Omental fat pad (tissue), 3 donors: ENCODE measurements at regions not wholly inside any gene's neighbourhood (a gene's known extent, or its start where the extent isn't known, plus 50 kb on each side); places are given as distances from the start of the nearest gene placed in this dataset.
A peak's percentile ranks its signal among the peaks of the same experiment; 100 is the strongest.
"Not testable (repeated sequence)": the region's sequence is repeated elsewhere in the genome, so short reads cannot be mapped to it uniquely, and the experiment has no call there.

ENCODE experiments used
- ATAC-seq: fragments of 150-250 bp; one replicate; pipeline ENCODE4 v1.9.1; 2016; ENCODE audit warnings: mild to moderate bottlenecking, moderate library complexity; ENCODE audit not compliant: low FRiP score
- DNase-seq: peaks from one replicate; pipeline ENCODE4 v3.0.0-alpha.2; 2019; ENCODE audit warnings: low spot score
- TF ChIP-seq, protein P1 (sequence below), 3 donors: fragments of 450-650 bp; IDR thresholded peaks; one replicate each; pipeline ENCODE4 v1.5.1; 2016 to 2017; ENCODE audit warnings: antibody characterized with exemption in 3 of 3, mild to moderate bottlenecking in 3 of 3, moderate library complexity in 2 of 3

DNA sequence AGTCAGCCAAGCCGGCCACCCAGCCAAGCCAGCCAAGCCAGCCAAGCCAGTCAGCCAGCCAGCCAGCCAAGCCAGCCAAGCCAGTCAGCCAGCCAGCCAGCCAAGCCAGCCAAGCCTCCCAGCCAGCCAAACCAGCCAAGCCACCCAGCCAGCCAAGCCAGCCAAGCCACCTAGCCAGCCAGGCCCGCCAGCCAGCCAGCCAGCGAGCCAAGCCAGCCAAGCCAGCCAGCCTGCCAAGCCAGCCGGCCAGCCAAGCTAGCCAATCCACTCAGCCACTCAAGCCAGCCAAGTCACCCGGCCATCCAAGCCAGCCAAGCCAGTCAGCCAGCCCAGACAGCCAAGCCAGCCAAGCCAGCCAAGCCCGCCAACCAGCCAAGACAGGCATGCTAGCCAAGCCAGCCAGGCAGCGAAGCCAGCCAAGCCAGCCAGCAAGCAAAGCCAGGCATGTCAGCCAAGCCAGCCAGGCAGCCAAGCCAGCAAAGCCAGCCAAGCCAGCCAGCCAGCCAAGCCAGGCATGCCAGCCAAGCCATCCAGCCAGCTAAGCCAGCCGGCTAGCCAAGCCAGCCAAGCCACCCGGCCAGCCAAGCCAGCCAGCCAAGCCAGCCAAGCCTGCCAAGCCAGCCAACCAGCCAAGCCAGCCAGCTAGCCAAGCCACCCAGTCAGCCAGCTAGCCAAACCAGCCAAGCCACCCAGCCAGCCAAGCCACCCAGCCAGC is 351.2 kb upstream of the PLGLB2 start:
- not testable (repeated sequence) for DNase-seq, ATAC-seq

DNA sequence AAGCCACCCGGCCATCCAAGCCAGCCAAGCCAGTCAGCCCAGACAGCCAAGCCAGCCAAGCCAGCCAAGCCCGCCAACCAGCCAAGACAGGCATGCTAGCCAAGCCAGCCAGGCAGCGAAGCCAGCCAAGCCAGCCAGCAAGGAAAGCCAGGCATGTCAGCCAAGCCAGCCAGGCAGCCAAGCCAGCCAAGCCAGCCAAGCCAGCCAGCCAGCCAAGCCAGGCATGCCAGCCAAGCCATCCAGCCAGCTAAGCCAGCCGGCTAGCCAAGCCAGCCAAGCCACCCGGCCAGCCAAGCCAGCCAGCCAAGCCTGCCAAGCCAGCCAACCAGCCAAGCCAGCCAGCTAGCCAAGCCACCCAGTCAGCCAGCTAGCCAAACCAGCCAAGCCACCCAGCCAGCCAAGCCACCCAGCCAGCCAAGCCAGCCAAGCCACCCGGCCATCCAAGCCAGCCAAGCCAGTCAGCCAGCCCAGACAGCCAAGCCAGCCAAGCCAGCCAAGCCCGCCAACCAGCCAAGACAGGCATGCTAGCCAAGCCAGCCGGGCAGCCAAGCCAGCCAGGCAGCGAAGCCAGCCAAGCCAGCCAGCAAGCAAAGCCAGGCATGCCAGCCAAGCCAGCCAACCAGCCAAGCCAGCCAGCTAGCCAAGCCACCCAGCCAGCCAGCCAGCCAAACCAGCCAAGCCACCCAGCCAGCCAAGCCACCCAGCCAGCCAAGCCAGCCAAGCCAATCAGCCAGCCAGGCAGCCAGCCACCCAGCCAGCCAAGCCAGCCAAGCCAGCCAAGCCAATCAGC is 350.4 kb upstream of the PLGLB2 start:
- not testable (repeated sequence) for ATAC-seq, DNase-seq

DNA sequence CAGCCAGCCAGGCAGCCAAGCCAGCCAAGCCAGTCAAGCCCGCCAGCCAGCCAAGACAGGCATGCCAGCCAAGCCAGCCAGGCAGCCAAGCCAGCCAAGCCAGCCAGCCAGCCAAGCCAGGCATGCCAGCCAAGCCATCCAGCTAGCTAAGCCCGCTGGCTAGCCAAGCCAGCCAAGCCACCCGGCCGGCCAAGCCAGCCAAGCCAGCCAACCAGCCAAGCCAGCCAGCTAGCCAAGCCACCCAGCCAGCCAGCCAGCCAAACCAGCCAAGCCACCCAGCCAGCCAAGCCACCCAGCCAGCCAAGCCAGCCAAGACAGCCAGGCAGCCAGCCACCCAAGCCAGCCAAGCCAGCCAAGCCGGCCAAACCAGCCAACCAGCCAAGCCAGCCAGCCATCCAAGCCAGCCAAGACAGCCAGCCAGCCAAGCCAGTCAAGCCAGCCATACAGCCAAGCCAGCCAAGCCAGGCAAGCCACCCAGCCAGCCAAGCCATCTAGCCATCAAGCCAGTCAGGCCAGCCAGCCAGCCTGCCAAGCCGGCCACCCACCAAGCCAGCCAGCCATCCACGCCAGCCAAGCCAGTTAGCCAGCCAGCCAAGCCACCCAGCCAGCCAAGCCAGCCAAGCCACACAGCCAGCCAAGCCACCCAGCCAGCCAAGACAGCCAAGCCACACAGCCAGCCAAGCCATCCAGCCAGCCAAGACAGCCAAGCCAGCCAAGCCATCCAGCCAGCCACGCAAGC is 349.2 kb upstream of the PLGLB2 start:
- DNase-seq, ATAC-seq: not testable (repeated sequence)

DNA sequence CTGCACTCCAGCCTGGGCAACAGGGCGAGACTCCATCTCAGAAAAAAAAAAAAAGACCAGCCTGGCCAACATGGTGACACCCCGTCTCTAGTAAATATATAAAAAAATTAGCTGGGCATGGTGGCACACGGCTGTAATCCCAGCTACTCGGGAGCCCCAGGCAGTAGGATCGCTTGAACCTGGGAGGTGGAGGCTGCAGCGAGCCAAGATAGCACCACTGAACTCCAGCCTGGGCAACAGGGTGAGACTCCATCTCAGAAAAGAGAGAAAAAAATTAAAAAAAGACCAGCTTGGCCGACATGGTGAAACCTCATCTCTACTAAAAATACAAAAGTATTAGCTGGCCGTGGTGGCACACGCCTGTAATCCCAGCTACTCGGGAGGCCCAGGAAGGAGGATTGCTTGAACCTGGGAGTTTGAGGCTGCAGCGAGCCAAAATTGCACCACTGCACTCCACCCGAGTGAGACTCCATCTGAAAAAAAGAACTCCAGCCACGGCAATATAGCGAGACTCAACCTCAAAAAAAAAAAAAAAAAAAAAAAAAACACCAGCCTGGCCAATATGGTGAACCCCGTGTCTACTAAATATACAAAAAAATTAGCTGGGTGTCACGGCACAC is 346.1 kb upstream of the PLGLB2 start:
- DNase-seq (no peak), ATAC-seq (no peak)
- TF ChIP-seq, protein P1, sequence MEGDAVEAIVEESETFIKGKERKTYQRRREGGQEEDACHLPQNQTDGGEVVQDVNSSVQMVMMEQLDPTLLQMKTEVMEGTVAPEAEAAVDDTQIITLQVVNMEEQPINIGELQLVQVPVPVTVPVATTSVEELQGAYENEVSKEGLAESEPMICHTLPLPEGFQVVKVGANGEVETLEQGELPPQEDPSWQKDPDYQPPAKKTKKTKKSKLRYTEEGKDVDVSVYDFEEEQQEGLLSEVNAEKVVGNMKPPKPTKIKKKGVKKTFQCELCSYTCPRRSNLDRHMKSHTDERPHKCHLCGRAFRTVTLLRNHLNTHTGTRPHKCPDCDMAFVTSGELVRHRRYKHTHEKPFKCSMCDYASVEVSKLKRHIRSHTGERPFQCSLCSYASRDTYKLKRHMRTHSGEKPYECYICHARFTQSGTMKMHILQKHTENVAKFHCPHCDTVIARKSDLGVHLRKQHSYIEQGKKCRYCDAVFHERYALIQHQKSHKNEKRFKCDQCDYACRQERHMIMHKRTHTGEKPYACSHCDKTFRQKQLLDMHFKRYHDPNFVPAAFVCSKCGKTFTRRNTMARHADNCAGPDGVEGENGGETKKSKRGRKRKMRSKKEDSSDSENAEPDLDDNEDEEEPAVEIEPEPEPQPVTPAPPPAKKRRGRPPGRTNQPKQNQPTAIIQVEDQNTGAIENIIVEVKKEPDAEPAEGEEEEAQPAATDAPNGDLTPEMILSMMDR (IDR thresholded peaks at IDR 0.05), result no peak

DNA sequence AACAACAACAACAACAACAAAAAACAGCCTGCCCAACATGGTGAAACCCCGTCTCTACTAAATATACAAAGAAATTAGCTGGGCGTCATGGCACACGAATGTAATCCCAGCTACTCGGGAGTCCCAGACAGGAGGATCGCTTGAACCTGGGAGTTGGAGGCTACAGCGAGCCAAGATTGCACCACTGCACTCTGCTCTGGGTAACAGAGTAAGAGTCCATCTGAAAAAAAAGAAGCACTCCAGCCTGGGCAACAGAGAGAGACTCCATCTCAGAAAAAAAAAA is 344.1 kb upstream of the PLGLB2 start:
- peak; percentile 16 for DNase-seq
- TF ChIP-seq, protein P1 (IDR thresholded peaks at IDR 0.05), result no peak
- no peak for ATAC-seq

DNA sequence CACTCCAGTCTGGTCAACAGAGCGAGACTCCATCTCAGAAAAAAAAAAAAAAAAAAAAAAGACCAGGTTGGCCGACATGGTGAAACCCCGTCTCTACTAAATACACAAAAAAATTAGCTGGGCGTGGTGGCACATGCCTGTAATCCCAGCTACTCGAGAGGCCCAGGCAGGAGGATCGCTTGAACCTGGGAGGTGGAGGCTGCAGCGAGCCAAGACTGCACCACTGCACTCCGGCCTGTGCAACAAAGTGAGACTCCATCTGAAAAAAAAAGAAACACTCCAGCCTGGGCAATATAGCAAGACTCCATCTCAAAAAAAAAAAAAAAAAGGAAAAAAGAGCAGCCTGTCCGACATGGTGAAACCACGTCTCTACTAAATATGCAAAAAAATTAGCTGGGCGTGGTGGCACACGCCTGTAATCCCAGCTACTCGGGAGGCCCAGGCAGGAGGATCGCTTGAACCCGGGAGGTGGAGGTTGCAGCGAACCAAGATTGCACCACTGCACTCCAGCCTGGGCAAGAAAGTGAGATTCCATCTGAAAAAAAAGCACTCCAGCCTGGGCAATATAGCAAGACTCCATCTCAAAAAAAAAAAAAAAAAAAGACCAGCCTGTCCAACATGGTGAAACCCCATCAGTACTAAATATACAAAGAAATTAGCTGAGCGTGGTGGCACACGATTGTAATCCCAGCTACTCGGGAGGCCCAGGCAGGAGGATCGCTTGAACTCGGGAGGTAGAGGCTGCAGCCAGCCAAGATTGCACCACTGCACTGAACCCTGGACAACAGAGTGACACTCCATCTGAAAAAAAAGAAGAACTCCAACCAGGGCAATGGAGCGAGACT is 343.3 kb upstream of the PLGLB2 start:
- not testable (repeated sequence) for DNase-seq, ATAC-seq

DNA sequence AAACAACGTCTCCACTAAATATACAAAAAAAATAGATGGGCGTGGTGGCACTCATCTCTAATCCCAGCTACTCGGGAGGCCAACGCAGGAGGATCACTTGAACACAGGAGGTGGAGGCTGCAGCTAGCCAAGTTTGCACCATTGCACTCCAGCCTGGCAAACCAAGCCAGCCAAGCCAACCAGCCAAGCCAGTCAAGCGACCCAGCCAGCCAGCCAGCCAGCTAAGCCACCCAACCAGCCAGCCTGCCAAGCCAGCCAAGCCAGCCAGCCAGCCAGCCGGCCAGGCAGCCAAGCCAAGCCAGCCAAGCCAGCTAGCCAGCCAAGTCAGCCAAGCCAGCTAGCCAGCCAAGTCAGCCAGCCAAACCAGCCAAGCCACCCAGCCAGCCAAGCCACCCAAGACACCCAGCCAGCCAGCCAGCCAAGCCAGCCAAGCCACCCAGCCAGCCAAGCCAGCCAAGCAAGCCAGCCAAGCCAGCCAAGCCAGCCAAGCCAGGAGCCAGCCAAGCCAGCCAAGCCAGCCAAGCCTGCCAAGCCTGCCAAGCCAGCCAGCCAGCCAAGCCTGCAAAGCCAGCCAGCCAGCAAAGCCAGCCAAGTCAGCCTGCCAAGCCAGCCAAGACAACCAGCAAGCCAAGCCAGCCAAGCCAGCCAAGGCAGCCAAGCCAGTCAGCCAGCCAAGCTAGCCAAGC is 342.2 kb upstream of the PLGLB2 start:
- not testable (repeated sequence) for DNase-seq, ATAC-seq

DNA sequence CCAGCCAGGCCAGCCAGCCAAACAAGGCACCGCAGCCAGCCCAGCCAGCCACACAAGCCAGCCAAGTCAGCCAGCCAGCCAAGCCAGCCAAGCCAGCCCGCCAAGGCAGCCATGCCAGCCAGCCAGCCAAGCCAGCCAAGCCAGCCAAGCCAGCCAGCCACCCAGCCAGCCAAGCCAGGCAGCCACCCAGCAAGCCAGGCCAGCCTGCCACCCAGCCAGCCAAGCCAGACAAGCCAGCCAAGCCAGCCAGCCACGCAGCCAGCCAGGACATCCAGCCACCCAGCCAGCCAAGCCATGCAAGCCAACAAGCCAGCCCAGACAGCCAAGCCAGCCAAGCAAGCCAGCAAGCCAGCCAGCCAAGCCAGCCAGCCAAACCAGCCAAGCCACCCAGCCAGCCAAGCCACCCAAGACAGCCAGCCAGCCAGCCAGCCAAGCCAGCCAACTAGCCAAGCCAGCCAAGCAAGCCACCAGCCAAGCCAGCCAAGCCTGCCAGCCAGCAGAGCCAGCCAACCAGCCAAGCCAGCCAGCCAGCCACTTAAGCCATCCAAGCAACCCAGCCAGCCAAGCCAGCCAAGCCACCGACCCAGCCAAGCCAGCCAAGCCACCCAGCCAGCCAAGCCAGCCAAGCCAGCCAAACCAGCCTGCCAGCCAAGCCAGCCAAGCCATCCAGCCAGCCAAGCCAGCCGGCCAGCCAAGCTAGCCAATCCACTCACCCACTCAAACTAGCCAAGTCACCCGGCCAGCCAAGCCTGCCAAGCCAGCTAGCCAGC is 341.3 kb upstream of the PLGLB2 start:
- ATAC-seq, DNase-seq: not testable (repeated sequence)

DNA sequence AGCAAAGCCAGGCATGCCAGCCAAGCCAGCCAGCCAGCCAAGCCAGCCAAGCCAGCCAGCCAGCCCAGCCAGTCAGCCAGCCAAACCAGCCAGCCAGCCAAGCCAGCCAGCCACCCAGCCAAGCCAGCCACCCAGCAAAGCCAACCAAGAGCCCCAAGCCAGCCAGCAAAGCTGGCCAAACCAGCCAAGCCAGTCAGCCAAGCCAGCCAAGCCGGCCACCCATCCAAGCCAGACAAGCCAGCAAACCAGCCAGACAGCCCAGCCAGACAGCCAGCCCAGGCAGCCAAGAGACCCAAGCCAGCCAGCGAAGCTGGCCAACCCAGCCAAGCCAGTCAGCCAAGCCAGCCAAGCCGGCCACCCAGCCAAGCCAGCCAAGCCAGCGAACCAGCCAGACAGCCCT is 338.3 kb upstream of the PLGLB2 start:
- not testable (repeated sequence) for DNase-seq, ATAC-seq

DNA sequence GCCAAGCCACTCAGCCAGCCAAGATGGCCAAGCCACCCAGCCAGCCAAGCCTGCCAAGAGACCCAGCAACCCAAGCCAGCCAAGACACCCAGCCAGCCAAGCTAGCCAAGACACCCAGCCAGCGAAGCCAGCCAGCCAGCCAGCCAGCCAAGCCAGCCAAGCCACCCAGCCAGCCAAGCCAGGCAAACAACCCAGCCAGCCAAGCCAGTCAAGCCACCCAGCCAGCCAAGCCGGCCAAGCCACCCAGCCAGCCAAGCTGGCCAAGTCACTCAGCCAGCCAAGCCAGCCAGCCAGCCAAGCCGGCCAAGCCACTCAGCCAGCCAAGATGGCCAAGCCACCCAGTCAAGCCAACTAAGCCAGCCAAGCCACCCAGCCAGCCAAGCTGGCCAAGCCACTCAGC is 337.5 kb upstream of the PLGLB2 start:
- not testable (repeated sequence) for ATAC-seq, DNase-seq

DNA sequence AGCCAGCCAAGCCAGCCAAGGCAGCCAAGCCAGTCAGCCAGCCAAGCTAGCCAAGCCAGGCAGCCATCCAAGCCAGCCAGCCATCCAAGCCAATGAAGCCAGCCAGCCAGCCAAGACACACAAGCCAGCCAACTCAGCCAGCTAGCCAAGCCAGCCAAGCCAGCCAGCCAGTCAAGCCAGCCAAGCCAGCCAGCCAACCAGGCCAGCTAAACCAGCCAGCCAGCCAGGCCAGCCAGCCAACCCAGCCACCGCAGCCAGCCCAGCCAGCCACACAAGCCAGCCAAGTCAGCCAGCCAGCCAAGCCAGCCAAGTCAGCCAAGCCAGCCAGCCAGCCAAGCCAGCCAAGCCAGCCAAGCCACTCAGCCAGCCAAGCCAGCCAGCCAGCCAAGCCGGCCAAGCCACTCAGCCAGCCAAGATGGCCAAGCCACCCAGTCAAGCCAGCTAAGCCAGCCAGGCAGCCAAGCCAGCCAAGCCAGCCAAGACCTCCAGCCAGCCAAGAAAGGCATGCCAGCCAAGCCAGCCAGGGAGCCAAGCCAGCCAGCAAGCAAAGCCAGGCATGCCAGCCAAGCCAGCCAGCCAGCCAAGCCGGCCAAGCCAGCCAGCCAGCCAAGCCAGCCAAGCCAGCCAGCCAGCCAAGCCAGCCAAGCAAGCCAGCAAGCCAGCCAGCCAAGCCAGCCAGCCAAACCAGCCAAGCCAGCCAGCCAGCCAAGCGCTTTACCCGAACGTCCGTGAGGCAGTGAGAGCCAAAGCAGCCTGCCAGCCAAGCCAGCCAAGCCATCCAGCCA is 335.7 kb upstream of the PLGLB2 start:
- ATAC-seq, result not testable (repeated sequence)

DNA sequence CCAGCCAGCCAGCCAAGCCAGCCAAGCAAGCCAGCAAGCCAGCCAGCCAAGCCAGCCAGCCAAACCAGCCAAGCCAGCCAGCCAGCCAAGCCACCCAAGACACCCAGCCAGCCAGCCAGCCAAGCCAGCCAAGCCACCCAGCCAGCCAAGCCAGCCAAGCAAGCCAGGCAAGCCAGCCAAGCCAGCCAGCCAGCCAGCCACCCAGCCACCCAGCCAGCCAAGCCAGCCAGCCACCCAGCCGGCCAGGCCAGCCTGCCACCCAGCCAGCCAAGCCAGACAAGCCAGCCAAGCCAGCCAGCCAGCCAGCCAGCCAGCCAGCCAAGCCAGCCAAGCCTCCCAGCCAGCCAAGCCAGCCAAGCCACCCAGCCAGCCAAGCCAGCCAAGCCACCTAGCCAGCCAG is 333.6 kb upstream of the PLGLB2 start:
- not testable (repeated sequence) for ATAC-seq, DNase-seq

More for the DNA sequence above, 335.7 kb upstream of the PLGLB2 start:
- not testable (repeated sequence) for DNase-seq

DNA sequence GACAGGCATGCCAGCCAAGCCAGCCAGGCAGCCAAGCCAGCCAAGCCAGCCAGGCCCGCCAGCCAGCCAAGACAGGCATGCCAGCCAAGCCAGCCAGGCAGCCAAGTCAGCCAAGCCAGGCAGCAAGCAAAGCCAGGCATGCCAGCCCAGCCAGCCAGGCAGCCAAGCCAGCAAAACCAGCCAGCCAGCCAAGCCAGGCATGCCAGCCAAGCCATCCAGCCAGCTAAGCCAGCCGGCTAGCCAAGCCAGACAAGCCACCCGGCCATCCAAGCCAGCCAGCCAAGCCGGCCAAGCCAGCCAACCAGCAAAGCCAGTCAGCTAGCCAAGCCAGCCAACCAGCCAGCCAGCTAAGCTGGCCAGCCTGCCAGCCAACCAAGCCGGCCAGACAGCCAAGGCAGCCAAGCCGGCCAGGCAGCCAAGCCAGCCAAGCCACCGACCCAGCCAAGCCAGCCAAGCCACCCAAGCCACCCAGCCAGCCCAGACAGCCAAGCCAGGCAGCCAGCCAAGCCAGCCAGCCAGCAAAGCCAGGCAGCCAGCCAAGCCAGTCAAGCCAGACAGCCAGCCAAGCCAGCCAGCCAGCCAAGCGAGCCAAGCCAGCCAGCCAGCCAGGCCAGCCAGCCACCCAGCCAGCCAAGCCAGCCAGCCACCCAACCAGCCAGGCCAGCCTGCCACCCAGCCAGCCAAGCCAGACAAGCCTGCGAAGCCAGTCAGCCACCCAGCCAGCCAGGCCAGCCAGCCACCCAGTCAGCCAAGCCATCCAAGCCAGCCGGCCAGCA is 332.9 kb upstream of the PLGLB2 start:
- ATAC-seq, DNase-seq: not testable (repeated sequence)
